Erythroblast (primary cell): ENCODE measurements at regions not wholly inside any gene's neighbourhood (a gene's known extent, or its start where the extent isn't known, plus 50 kb on each side); places are given as distances from the start of the nearest gene placed in this dataset.
"Not testable (repeated sequence)": the region's sequence is repeated elsewhere in the genome, so short reads cannot be mapped to it uniquely, and the experiment has no call there.

ENCODE experiments used
- GATA1 ChIP-seq: IDR thresholded peaks from 2 replicates; pipeline ENCODE4 v1.6.1; 2011; ENCODE audit warnings: low read depth, mild to moderate bottlenecking, control low read depth, low read length, moderate library complexity
- POLR2A ChIP-seq: IDR thresholded peaks from 2 replicates; pipeline ENCODE4 v1.6.1; 2011; ENCODE audit warnings: mild to moderate bottlenecking, low read length

DNA sequence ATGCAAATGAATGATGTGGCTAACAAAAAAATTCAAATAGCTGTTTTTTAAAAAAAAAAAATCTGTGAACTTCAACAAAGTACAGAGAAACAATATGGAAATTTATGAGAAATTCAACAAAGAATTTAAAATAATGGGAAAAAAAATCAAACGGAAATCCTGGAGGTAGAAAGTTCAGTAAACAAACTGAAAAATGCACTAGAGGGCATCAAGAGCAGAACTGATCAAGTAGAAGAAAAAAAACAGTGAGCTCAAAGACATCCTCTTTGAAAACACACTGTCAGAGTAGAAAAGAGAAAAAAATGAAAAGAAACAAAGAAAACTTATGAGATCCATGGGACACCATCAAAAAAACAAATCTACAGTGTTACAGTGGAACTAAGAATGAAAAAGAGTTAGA, 2191.1 kb upstream of the DEFB115 start:
- TF ChIP-seq GATA1, POLR2A: not testable (repeated sequence)
